ENCODE measurements at regions not wholly inside any gene's neighbourhood (a gene's known extent, or its start where the extent isn't known, plus 50 kb on each side); places are given as distances from the start of the nearest gene placed in this dataset.

DNA sequence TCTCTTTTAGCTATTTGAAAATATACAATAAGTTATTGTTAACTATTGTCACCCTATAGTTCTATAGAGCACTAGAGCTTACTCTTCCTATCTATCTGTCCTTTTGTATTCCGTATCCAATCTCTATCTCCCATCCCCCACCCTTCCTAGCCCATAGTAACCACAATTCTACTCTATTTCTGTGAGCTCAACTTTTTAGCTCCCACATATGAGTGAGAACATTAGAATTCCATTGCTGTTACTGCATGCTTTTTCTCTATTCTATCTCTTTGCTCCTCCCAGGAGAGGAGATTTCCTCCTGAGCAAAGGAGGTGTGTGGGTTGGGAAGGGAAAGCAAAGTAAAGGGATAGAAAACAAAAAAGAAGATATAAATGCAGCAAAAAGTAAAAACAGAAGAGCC lies 105.6 kb upstream of the SLC4A7 start:
- Histone ChIP-seq H3K4me2 (ENCODE audit: low read depth, low read length, poor library complexity, severe bottlenecking) (no peak overlapping the region), H3K9me2 (replicated peaks; ENCODE audit: insufficient read depth, low read length) (no peaks in the 10 kb centered on the region), H2AFZ (ENCODE audit: low read depth, low read length, severe bottlenecking) (no peak overlapping the region), H3K9ac (ENCODE audit: low read length) (no peak overlapping the region), H3K4me3 (ENCODE audit: insufficient read depth, low read length, poor library complexity, severe bottlenecking) (no peak overlapping the region), H3K9me3 (ENCODE audit: insufficient read depth, low read length) (no peaks in the 10 kb centered on the region), H3K79me2 (ENCODE audit: insufficient read depth, low read length) (no peaks in the 10 kb centered on the region), H4K20me1 (ENCODE audit: low read depth, low read length) (no peaks in the 10 kb centered on the region), H3K27ac (ENCODE audit: low read depth, low read length) (no peak overlapping the region), H3K36me3 (ENCODE audit: low read length) (no peaks in the 10 kb centered on the region), H3K27me3 (ENCODE audit: low read length) (no peaks in the 10 kb centered on the region), H3F3A (ENCODE audit: insufficient read depth) (no peaks in the 10 kb centered on the region)
- TF ChIP-seq EZH2phosphoT487 (conservative IDR thresholded peaks at IDR 0.05; ENCODE audit: low read length), result no peak
- TF ChIP-seq, protein P1, sequence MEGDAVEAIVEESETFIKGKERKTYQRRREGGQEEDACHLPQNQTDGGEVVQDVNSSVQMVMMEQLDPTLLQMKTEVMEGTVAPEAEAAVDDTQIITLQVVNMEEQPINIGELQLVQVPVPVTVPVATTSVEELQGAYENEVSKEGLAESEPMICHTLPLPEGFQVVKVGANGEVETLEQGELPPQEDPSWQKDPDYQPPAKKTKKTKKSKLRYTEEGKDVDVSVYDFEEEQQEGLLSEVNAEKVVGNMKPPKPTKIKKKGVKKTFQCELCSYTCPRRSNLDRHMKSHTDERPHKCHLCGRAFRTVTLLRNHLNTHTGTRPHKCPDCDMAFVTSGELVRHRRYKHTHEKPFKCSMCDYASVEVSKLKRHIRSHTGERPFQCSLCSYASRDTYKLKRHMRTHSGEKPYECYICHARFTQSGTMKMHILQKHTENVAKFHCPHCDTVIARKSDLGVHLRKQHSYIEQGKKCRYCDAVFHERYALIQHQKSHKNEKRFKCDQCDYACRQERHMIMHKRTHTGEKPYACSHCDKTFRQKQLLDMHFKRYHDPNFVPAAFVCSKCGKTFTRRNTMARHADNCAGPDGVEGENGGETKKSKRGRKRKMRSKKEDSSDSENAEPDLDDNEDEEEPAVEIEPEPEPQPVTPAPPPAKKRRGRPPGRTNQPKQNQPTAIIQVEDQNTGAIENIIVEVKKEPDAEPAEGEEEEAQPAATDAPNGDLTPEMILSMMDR (IDR thresholded peaks at IDR 0.05; ENCODE audit: insufficient read depth, low read length, poor library complexity, severe bottlenecking), result no peak

DNA sequence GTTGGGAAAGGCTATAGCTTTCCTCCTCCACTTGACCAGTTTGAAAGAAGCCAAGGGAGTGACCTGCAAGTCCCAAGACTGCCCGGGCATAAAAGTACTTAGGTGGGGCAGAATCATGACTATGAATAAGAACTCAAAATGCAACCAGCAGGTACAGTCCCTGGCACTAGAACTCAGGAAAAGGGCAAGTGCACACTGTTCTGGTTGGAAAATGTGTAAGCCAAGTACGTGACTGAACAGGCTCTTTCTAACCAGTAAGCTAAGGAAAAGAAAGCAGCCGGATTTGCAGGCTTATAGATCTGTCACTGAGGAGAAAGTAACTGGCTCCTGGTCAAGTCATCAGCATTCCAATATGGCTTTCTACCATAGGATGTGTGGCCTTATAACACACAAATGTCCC lies 101.2 kb upstream of the SLC4A7 start:
- H3K4me2 ChIP-seq (ENCODE audit: low read depth, low read length, poor library complexity, severe bottlenecking), result no peak overlapping the region
- TF ChIP-seq EZH2phosphoT487 (conservative IDR thresholded peaks at IDR 0.05; ENCODE audit: low read length), result no peak
- TF ChIP-seq, protein P1 (IDR thresholded peaks at IDR 0.05; ENCODE audit: insufficient read depth, low read length, poor library complexity, severe bottlenecking), result no peak

DNA sequence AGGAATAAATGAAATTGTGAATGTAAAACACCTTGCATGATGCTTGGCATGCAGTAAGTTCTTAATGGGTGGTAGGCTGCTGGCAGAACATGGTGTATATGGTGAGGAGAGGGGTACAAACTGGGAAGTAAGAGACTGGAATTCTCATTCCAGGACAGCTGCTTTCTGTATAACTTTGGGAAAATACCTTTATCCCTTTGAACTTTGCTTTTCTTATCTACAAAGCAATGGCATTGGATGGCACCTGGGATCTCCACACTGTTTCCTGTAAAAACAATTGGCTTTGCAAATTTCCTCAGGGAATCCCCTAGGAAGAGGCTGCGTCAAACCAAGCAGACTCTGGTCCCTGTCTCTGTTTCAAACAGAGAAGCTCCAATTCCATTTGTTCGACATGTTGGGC lies 100.7 kb upstream of the SLC4A7 start:
- H3K9ac ChIP-seq (ENCODE audit: low read length), result no peak overlapping the region
- H3K4me3 ChIP-seq (ENCODE audit: insufficient read depth, low read length, poor library complexity, severe bottlenecking), result no peak overlapping the region
- no peaks in the 10 kb centered on the region for H3F3A ChIP-seq (ENCODE audit: insufficient read depth)
- H4K20me1 ChIP-seq (ENCODE audit: low read depth, low read length), result no peaks in the 10 kb centered on the region
- H3K4me2 ChIP-seq (ENCODE audit: low read depth, low read length, poor library complexity, severe bottlenecking), result no peak overlapping the region
- H3K36me3 ChIP-seq (ENCODE audit: low read length), result no peaks in the 10 kb centered on the region
- H3K9me2 ChIP-seq (replicated peaks; ENCODE audit: insufficient read depth, low read length), result no peaks in the 10 kb centered on the region
- H3K9me3 ChIP-seq (ENCODE audit: insufficient read depth, low read length), result no peaks in the 10 kb centered on the region
- no peaks in the 10 kb centered on the region for H3K79me2 ChIP-seq (ENCODE audit: insufficient read depth, low read length)
- no peaks in the 10 kb centered on the region for H3K27me3 ChIP-seq (ENCODE audit: low read length)
- TF ChIP-seq EZH2phosphoT487 (conservative IDR thresholded peaks at IDR 0.05; ENCODE audit: low read length), result no peak
- H3K27ac ChIP-seq (ENCODE audit: low read depth, low read length), result no peak overlapping the region
- H2AFZ ChIP-seq (ENCODE audit: low read depth, low read length, severe bottlenecking), result no peak overlapping the region

More for the DNA sequence above, 101.2 kb upstream of the SLC4A7 start:
- no peaks in the 10 kb centered on the region for H4K20me1 ChIP-seq (ENCODE audit: low read depth, low read length)
- H3F3A ChIP-seq (ENCODE audit: insufficient read depth), result no peaks in the 10 kb centered on the region
- H3K9ac ChIP-seq (ENCODE audit: low read length), result no peak overlapping the region
- H2AFZ ChIP-seq (ENCODE audit: low read depth, low read length, severe bottlenecking), result no peak overlapping the region
- H3K27me3 ChIP-seq (ENCODE audit: low read length), result no peaks in the 10 kb centered on the region
- no peaks in the 10 kb centered on the region for H3K79me2 ChIP-seq (ENCODE audit: insufficient read depth, low read length)
- H3K9me3 ChIP-seq (ENCODE audit: insufficient read depth, low read length), result no peaks in the 10 kb centered on the region
- H3K36me3 ChIP-seq (ENCODE audit: low read length), result no peaks in the 10 kb centered on the region
- H3K9me2 ChIP-seq (replicated peaks; ENCODE audit: insufficient read depth, low read length), result no peaks in the 10 kb centered on the region
- no peak overlapping the region for H3K27ac ChIP-seq (ENCODE audit: low read depth, low read length)
- H3K4me3 ChIP-seq (ENCODE audit: insufficient read depth, low read length, poor library complexity, severe bottlenecking), result no peak overlapping the region

DNA sequence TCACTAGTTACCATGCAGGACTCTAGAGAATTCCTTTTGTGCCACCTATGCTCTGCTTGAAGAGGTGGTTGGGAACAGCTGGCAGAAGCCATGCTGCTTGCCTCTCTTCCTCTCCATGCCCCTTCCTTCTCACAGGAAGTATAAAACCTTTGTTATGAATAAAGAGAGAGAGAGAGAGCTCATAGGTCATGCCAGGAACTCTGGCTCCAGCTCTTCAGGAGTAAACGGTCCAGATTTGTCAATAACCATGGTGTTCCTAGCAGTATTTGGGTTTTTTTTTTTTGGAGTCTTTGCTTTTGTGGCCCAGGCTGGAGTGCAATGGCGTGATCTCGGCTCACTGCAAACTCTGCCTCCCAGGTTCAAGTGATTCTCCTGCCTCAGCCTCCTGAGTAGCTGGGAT lies 97.7 kb upstream of the SLC4A7 start:
- Histone ChIP-seq H3K9me2 (replicated peaks; ENCODE audit: insufficient read depth, low read length) (no peaks in the 10 kb centered on the region), H3F3A (ENCODE audit: insufficient read depth) (no peaks in the 10 kb centered on the region), H3K79me2 (ENCODE audit: insufficient read depth, low read length) (no peaks in the 10 kb centered on the region), H3K9ac (ENCODE audit: low read length) (no peak overlapping the region), H3K4me3 (ENCODE audit: insufficient read depth, low read length, poor library complexity, severe bottlenecking) (no peak overlapping the region), H4K20me1 (ENCODE audit: low read depth, low read length) (no peaks in the 10 kb centered on the region), H3K36me3 (ENCODE audit: low read length) (no peaks in the 10 kb centered on the region), H3K27me3 (ENCODE audit: low read length) (no peaks in the 10 kb centered on the region), H2AFZ (ENCODE audit: low read depth, low read length, severe bottlenecking) (no peak overlapping the region), H3K9me3 (ENCODE audit: insufficient read depth, low read length) (no peaks in the 10 kb centered on the region), H3K27ac (ENCODE audit: low read depth, low read length) (no peak overlapping the region), H3K4me2 (ENCODE audit: low read depth, low read length, poor library complexity, severe bottlenecking) (no peak overlapping the region)
- TF ChIP-seq EZH2phosphoT487 (conservative IDR thresholded peaks at IDR 0.05; ENCODE audit: low read length), result no peak
- TF ChIP-seq, protein P1 (IDR thresholded peaks at IDR 0.05; ENCODE audit: insufficient read depth, low read length, poor library complexity, severe bottlenecking), result no peak

Data from SU-DHL-6 (cell line).